Myocyte (in vitro differentiated cells): ENCODE measurements at regions not wholly inside any gene's neighbourhood (a gene's known extent, or its start where the extent isn't known, plus 50 kb on each side); places are given as distances from the start of the nearest gene placed in this dataset.
A peak's percentile ranks its signal among the peaks of the same experiment; 100 is the strongest.

Experiments used
- DNase-seq: peaks from one replicate; pipeline ENCODE4 v3.0.0-alpha.2; 2012; ENCODE audit warnings: low read depth

DNA sequence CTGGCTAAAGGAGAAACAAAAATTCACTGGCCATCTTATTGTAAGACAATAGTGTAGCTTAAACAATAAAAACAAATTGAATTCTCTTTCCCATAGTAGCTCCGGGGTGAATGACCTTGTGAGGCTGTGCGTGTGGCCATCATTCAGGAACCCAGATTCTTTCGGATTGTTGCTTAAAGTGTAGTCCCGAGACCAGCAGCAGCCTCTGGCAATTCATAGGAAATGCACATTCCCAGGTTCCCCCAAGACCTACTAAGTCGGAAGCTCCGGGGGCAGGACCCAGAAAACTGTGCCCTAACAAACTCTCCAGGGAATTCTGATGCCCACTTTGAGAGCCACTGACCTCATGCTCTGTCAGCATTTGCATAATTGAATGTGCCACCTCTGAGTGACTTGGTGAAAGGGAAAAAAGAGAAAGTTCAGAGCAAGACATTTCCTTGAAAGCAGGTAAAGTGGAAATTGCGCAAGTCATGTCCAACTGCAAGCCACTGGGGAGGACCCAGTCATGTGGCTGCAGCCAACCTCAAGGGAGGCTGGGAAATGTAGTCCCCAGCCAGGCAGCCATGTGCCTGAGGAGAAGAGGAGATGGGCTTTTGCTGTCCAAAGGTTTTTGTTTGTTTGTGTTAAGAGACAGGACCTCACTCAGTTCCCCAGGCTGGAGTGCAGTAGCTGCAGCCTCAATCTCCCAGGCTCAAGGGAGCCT, 50.7 kb upstream of the PNMA8B start:
- peak; percentile 6 for DNase-seq

- DNase-seq = no peak
These were observed 50.4 kb upstream of the CALM3 start for GRCh38 chr19:46550684-46551083.

- DNase-seq = no peak
These were observed 50.0 kb upstream of the CALM3 start for GRCh38 chr19:46551164-46551563.
